Mammary epithelial cell (primary cell): ENCODE measurements at regions not wholly inside any gene's neighbourhood (a gene's known extent, or its start where the extent isn't known, plus 50 kb on each side); places are given as distances from the start of the nearest gene placed in this dataset.

Source experiments
- CTCF ChIP-seq, 2 donors: IDR thresholded peaks in 1 of 2; conservative IDR thresholded peaks in 1 of 2; 2 replicates each; pipeline ENCODE4 v1.5.1; 2011 to 2012; ENCODE audit warnings: inconsistent platforms in 2 of 2, low read length in 2 of 2, mild to moderate bottlenecking in 2 of 2, control low read depth in 1 of 2, low read depth in 1 of 2; ENCODE audit not compliant: insufficient read depth in 1 of 2; ENCODE audit errors: extremely low read depth in 1 of 2
- EZH2 ChIP-seq: IDR thresholded peaks from 2 replicates; pipeline ENCODE4 v1.6.1; 2012; ENCODE audit warnings: low read length, inconsistent platforms, borderline replicate concordance

- TF ChIP-seq CTCF (conservative IDR thresholded peaks at IDR 0.05 in 1 of 2, IDR thresholded peaks at IDR 0.05 in 1 of 2; ENCODE audit: extremely low read depth in 1 of 2, insufficient read depth in 1 of 2, low read depth in 1 of 2, low read length in 2 of 2) (no peak), EZH2 (no peak)
Observed at GRCh38 chr1:106613861-106614260, 442.6 kb upstream of the PRMT6 start.
